AG09309 (cell line): ENCODE measurements at regions not wholly inside any gene's neighbourhood (a gene's known extent, or its start where the extent isn't known, plus 50 kb on each side); places are given as distances from the start of the nearest gene placed in this dataset.
"Not testable (repeated sequence)": the region's sequence is repeated elsewhere in the genome, so short reads cannot be mapped to it uniquely, and the experiment has no call there.

ENCODE experiments used
- DNase-seq: peaks from one replicate; pipeline ENCODE4 v3.0.0-alpha.2; 2010; ENCODE audit warnings: low read depth
- H3K4me3 ChIP-seq: 2 replicates; pipeline ENCODE4 v1.5.1; 2011; ENCODE audit warnings: mild to moderate bottlenecking, low read depth, low read length, moderate library complexity; ENCODE audit not compliant: control insufficient read depth
- CTCF ChIP-seq: IDR thresholded peaks from 2 replicates; pipeline ENCODE4 v1.5.1; 2011; ENCODE audit warnings: mild to moderate bottlenecking, low read depth, low read length, inconsistent platforms; ENCODE audit not compliant: insufficient read depth, control insufficient read depth; ENCODE audit errors: missing control alignments

GRCh38 chr6:9040718-9041117 lies 605.4 kb upstream of the SLC35B3 start:
- DNase-seq, result no peak
- H3K4me3 ChIP-seq, result no peak overlapping the region
- no peak for TF ChIP-seq CTCF

GRCh38 chr6:9039258-9039657 lies 603.9 kb upstream of the SLC35B3 start:
- TF ChIP-seq CTCF, result peak; percentile 17
- H3K4me3 ChIP-seq, result no peak overlapping the region
- DNase-seq, result no peak

GRCh38 chr6:9028086-9028485 lies 592.7 kb upstream of the SLC35B3 start:
- DNase-seq, result no peak
- TF ChIP-seq CTCF, result no peak
- H3K4me3 ChIP-seq, result no peak overlapping the region

GRCh38 chr6:9025796-9026394 lies 590.5 kb upstream of the SLC35B3 start:
- DNase-seq, result no peak
- no peak for TF ChIP-seq CTCF
- no peak overlapping the region for H3K4me3 ChIP-seq

- no peak for DNase-seq
- peak overlapping the region; percentile 1 for H3K4me3 ChIP-seq
- TF ChIP-seq CTCF, result no peak
These were observed 589.9 kb upstream of the SLC35B3 start for GRCh38 chr6:9025228-9025627.

- H3K4me3 ChIP-seq, DNase-seq: not testable (repeated sequence)
These were observed 588.9 kb upstream of the SLC35B3 start for GRCh38 chr6:9024246-9024645.

GRCh38 chr6:9020001-9020400 lies 584.7 kb upstream of the SLC35B3 start:
- no peak overlapping the region for H3K4me3 ChIP-seq
- DNase-seq, result peak; percentile 4
- no peak for TF ChIP-seq CTCF
